ENCODE measurements at regions not wholly inside any gene's neighbourhood (a gene's known extent, or its start where the extent isn't known, plus 50 kb on each side); places are given as distances from the start of the nearest gene placed in this dataset.

GRCh38 chr13:72545030-72545719 lies 182.3 kb downstream of the MZT1 start:
- no peak overlapping the region for H3K4me2 ChIP-seq (ENCODE audit: low read length)
- H3K27me3 ChIP-seq (ENCODE audit: control insufficient read depth, insufficient read depth, low read length), result no peaks in the 10 kb centered on the region
- no peaks in the 10 kb centered on the region for H3K9me3 ChIP-seq (ENCODE audit: control insufficient read depth, low read length)
- H3K36me3 ChIP-seq (ENCODE audit: control insufficient read depth, insufficient read depth, low read length), result no peaks in the 10 kb centered on the region
- no peak overlapping the region for H2AFZ ChIP-seq
- no peak overlapping the region for H3K4me3 ChIP-seq (ENCODE audit: low read depth, low read length)
- H3K79me2 ChIP-seq, result no peaks in the 10 kb centered on the region
- TF ChIP-seq CTCF (IDR thresholded peaks at IDR 0.05), result no peak
- H3K4me1 ChIP-seq, result no peaks in the 10 kb centered on the region
- H3K27ac ChIP-seq, result no peak overlapping the region
- H3K9ac ChIP-seq, result no peak overlapping the region

- no peak overlapping the region for H3K9ac ChIP-seq
- no peak overlapping the region for H3K27ac ChIP-seq
- H3K27me3 ChIP-seq (ENCODE audit: control insufficient read depth, insufficient read depth, low read length), result no peaks in the 10 kb centered on the region
- no peaks in the 10 kb centered on the region for H3K79me2 ChIP-seq
- H3K4me1 ChIP-seq, result no peaks in the 10 kb centered on the region
- no peak overlapping the region for H3K4me2 ChIP-seq (ENCODE audit: low read length)
- no peaks in the 10 kb centered on the region for H3K36me3 ChIP-seq (ENCODE audit: control insufficient read depth, insufficient read depth, low read length)
- TF ChIP-seq CTCF (IDR thresholded peaks at IDR 0.05), result no peak
- H2AFZ ChIP-seq, result no peak overlapping the region
- H3K9me3 ChIP-seq (ENCODE audit: control insufficient read depth, low read length), result no peaks in the 10 kb centered on the region
- no peak overlapping the region for H3K4me3 ChIP-seq (ENCODE audit: low read depth, low read length)
Observed at GRCh38 chr13:72544042-72544441, 183.4 kb downstream of the MZT1 start.

GRCh38 chr13:72542241-72542640 lies 185.2 kb downstream of the MZT1 start:
- no peak overlapping the region for H3K27ac ChIP-seq
- H3K4me2 ChIP-seq (ENCODE audit: low read length), result no peak overlapping the region
- no peak for TF ChIP-seq CTCF (IDR thresholded peaks at IDR 0.05)
- H3K27me3 ChIP-seq (ENCODE audit: control insufficient read depth, insufficient read depth, low read length), result no peaks in the 10 kb centered on the region
- no peak overlapping the region for H3K9ac ChIP-seq
- H3K36me3 ChIP-seq (ENCODE audit: control insufficient read depth, insufficient read depth, low read length), result no peaks in the 10 kb centered on the region
- H3K79me2 ChIP-seq, result no peaks in the 10 kb centered on the region
- no peak overlapping the region for H2AFZ ChIP-seq
- H3K9me3 ChIP-seq (ENCODE audit: control insufficient read depth, low read length), result no peaks in the 10 kb centered on the region
- H3K4me1 ChIP-seq, result no peaks in the 10 kb centered on the region
- no peak overlapping the region for H3K4me3 ChIP-seq (ENCODE audit: low read depth, low read length)

- Histone ChIP-seq H3K36me3 (ENCODE audit: control insufficient read depth, insufficient read depth, low read length) (no peaks in the 10 kb centered on the region), H3K4me3 (ENCODE audit: low read depth, low read length) (no peak overlapping the region), H2AFZ (no peak overlapping the region), H3K27me3 (ENCODE audit: control insufficient read depth, insufficient read depth, low read length) (no peaks in the 10 kb centered on the region), H3K79me2 (no peaks in the 10 kb centered on the region), H3K4me2 (ENCODE audit: low read length) (no peak overlapping the region), H3K27ac (no peak overlapping the region), H3K9me3 (ENCODE audit: control insufficient read depth, low read length) (no peaks in the 10 kb centered on the region), H3K4me1 (no peaks in the 10 kb centered on the region), H3K9ac (no peak overlapping the region)
- TF ChIP-seq CTCF (IDR thresholded peaks at IDR 0.05), result no peak
Observed at GRCh38 chr13:72541674-72542073, 185.8 kb downstream of the MZT1 start.

GRCh38 chr13:72540881-72541280 lies 186.5 kb downstream of the MZT1 start:
- Histone ChIP-seq H3K79me2 (no peaks in the 10 kb centered on the region), H3K4me2 (ENCODE audit: low read length) (no peak overlapping the region), H3K4me3 (ENCODE audit: low read depth, low read length) (no peak overlapping the region), H3K9ac (no peak overlapping the region), H3K36me3 (ENCODE audit: control insufficient read depth, insufficient read depth, low read length) (no peaks in the 10 kb centered on the region), H3K4me1 (no peaks in the 10 kb centered on the region), H2AFZ (no peak overlapping the region), H3K27ac (no peak overlapping the region), H3K27me3 (ENCODE audit: control insufficient read depth, insufficient read depth, low read length) (no peaks in the 10 kb centered on the region), H3K9me3 (ENCODE audit: control insufficient read depth, low read length) (no peaks in the 10 kb centered on the region)
- TF ChIP-seq CTCF (IDR thresholded peaks at IDR 0.05), result no peak

All from parathyroid adenoma (tissue), 2 donors.